Liver (tissue), 3 donors: ENCODE measurements at regions not wholly inside any gene's neighbourhood (a gene's known extent, or its start where the extent isn't known, plus 50 kb on each side); places are given as distances from the start of the nearest gene placed in this dataset.

ENCODE experiments used
- CTCF ChIP-seq: fragments of 150-350 bp; IDR thresholded peaks from 2 replicates; pipeline ENCODE4 v1.5.1; 2017; ENCODE audit warnings: improper control_type of control experiment, low read depth, low read length; ENCODE audit not compliant: missing input control
- GABPA ChIP-seq, 2 donors: IDR thresholded peaks in 1 of 2; conservative IDR thresholded peaks in 1 of 2; 2 replicates each; pipeline ENCODE4 v1.6.1; 2016; ENCODE audit warnings: antibody characterized with exemption in 2 of 2, mild to moderate bottlenecking in 1 of 2, moderate library complexity in 1 of 2
- RAD21 ChIP-seq, 2 donors: IDR thresholded peaks; 2 replicates each; pipeline ENCODE4 v1.6.1; 2016; ENCODE audit warnings: antibody characterized with exemption in 2 of 2, mild to moderate bottlenecking in 2 of 2
- REST ChIP-seq: IDR thresholded peaks from 2 replicates; pipeline ENCODE4 v1.6.1; 2016; ENCODE audit warnings: antibody characterized with exemption, mild to moderate bottlenecking
- TAF1 ChIP-seq: conservative IDR thresholded peaks from 2 replicates; pipeline ENCODE4 v1.6.1; 2016; ENCODE audit warnings: antibody characterized with exemption, mild to moderate bottlenecking
- YY1 ChIP-seq: IDR thresholded peaks from 2 replicates; pipeline ENCODE4 v1.6.1; 2016; ENCODE audit warnings: antibody characterized with exemption, mild to moderate bottlenecking
- ZBTB33 ChIP-seq: IDR thresholded peaks from 2 replicates; pipeline ENCODE4 v1.6.1; 2016; ENCODE audit warnings: antibody characterized with exemption
- donor health status: healthy.
- donor health status: healthy.

GRCh38 chr6:50524341-50524740 lies 189.0 kb upstream of the TFAP2D start:
- TF ChIP-seq RAD21 (IDR thresholded peaks at IDR 0.05): no peak
- TF ChIP-seq CTCF: no peak
- no peak for TF ChIP-seq TAF1
- no peak for TF ChIP-seq REST
- no peak for TF ChIP-seq YY1
- TF ChIP-seq ZBTB33: no peak
- TF ChIP-seq GABPA (IDR thresholded peaks at IDR 0.05 in 1 of 2, conservative IDR thresholded peaks at IDR 0.05 in 1 of 2): no peak
